K562 (cell line): ENCODE measurements at regions not wholly inside any gene's neighbourhood (a gene's known extent, or its start where the extent isn't known, plus 50 kb on each side); places are given as distances from the start of the nearest gene placed in this dataset.

Experiments used
- ATAC-seq: fragments of 200-7000 bp; cut with Tn5 transposase; 3 replicates; pipeline ENCODE4 v1.9.1; 2020; ENCODE audit warnings: moderate library complexity
- BruUV-seq: library from RNA; stranded (reverse); fragments of 400-500 nt; replicated peaks from 2 replicates; lab custom pipeline; 2021; lab: Mats Ljungman, UMichigan
- CTCF ChIA-PET: fragments of 300-600 bp; formaldehyde crosslinking; extraction: SDS; loops from one replicate; lab custom pipeline; 2021; ENCODE audit warnings: low intra/inter-chr PET ratio; lab: Yijun Ruan, JAX
- POLR2A ChIA-PET: fragments of 300-600, 350-650 bp; sonication (Branson Sonifier 250); formaldehyde crosslinking; extraction: SDS; loops from one replicate; lab custom pipeline; 2021; ENCODE audit warnings: antibody characterized with exemption, inconsistent platforms; lab: Yijun Ruan, JAX
- DNase-seq, 4 experiments: peaks; one replicate each; pipeline versions ENCODE4 v3.0.0 to v3.0.0-alpha.2; 2011 to 2018; ENCODE audit warnings: low spot score in 3 of 4, mixed read lengths in 3 of 4; ENCODE audit errors: extremely low read depth in 1 of 4
- FAIRE-seq: peaks from 2 replicates; lab custom pipeline; 2011; peaks lifted over from hg19 to GRCh38; lab: Jason Lieb, UNC
- H2AFZ ChIP-seq: 2 replicates; pipeline ENCODE4 v1.6.0; 2011; ENCODE audit warnings: low read depth, low read length, control low read depth, inconsistent platforms
- H3K27ac ChIP-seq: fragments of 200-600 bp; 3 replicates; pipeline ENCODE4 v1.8.0; 2011; ENCODE audit warnings: low read depth, mild to moderate bottlenecking, control low read depth, inconsistent platforms, low read length, moderate library complexity, mixed read lengths; ENCODE audit errors: extremely low read depth
- H3K27me3 ChIP-seq, 2 experiments: fragments of 300-600 bp in 1 of 2; 2 replicates in 1 of 2; 3 replicates in 1 of 2; pipeline versions ENCODE4 v1.6.0 to v1.8.0; 2011; ENCODE audit warnings: inconsistent platforms in 2 of 2, low read length in 2 of 2, mild to moderate bottlenecking in 1 of 2, mixed read lengths in 1 of 2, moderate library complexity in 1 of 2; ENCODE audit not compliant: control insufficient read depth in 2 of 2, insufficient read depth in 2 of 2
- H3K36me3 ChIP-seq: fragments of 300-600 bp; 3 replicates; pipeline ENCODE4 v1.8.0; 2011; ENCODE audit warnings: mild to moderate bottlenecking, low read length, inconsistent platforms; ENCODE audit not compliant: control insufficient read depth, insufficient read depth
- H3K4me1 ChIP-seq, 2 experiments: fragments of 200-600 bp in 1 of 2; replicated peaks in 1 of 2; 2 replicates in 1 of 2; 3 replicates in 1 of 2; pipeline versions ENCODE4 v1.5.1 to v1.8.0; 2011; ENCODE audit warnings: inconsistent platforms in 2 of 2, low read length in 2 of 2, mild to moderate bottlenecking in 1 of 2, mixed read lengths in 1 of 2, moderate library complexity in 1 of 2; ENCODE audit not compliant: control insufficient read depth in 2 of 2, insufficient read depth in 2 of 2
- H3K4me2 ChIP-seq: 2 replicates; pipeline ENCODE4 v1.6.1; 2011; ENCODE audit warnings: low read length, control low read depth, inconsistent platforms, mixed read lengths; ENCODE audit not compliant: insufficient read depth
- H3K4me3 ChIP-seq: fragments of 200-600 bp; sonication (generic), shearing (Covaris generic); 2 replicates; pipeline ENCODE4 v1.5.1; 2016; ENCODE audit warnings: control low read depth, inconsistent platforms
- H3K79me2 ChIP-seq: fragments of 200-600 bp; 3 replicates; pipeline ENCODE4 v1.8.0; 2011; ENCODE audit warnings: low read length, inconsistent platforms; ENCODE audit not compliant: control insufficient read depth, insufficient read depth
- H3K9ac ChIP-seq, 2 experiments: 2 replicates each; pipeline versions ENCODE4 v1.6.0 to v1.6.1; 2011; ENCODE audit warnings: low read depth in 2 of 2, low read length in 2 of 2, control low read depth in 1 of 2, inconsistent platforms in 1 of 2, mild to moderate bottlenecking in 1 of 2, mixed read lengths in 1 of 2; ENCODE audit not compliant: insufficient read depth in 1 of 2
- H3K9me1 ChIP-seq: one replicate; pipeline ENCODE4 v1.6.0; 2011; ENCODE audit warnings: inconsistent platforms, mild to moderate bottlenecking, low read length, moderate library complexity; ENCODE audit not compliant: control insufficient read depth, insufficient read depth
- H3K9me3 ChIP-seq: replicated peaks from 2 replicates; pipeline ENCODE4 v1.5.1; 2011; ENCODE audit warnings: low read depth, low read length, inconsistent platforms; ENCODE audit not compliant: control insufficient read depth, insufficient read depth
- H4K20me1 ChIP-seq: replicated peaks from 2 replicates; pipeline ENCODE4 v1.6.1; 2011; ENCODE audit warnings: low read length, inconsistent platforms, mixed read lengths; ENCODE audit not compliant: control insufficient read depth, insufficient read depth
- ARID3B ChIP-seq: fragments of 250-450 bp; sonication (Bioruptor Pico); IDR thresholded peaks from 2 replicates; pipeline ENCODE4 v1.4.0; 2020; ENCODE audit warnings: borderline replicate concordance
- CBX3 ChIP-seq, 2 experiments: IDR thresholded peaks; 1 replicate in 1 of 2; 2 replicates in 1 of 2; pipeline ENCODE4 v1.6.1; 2012; ENCODE audit warnings: inconsistent platforms in 2 of 2, low read length in 2 of 2, borderline replicate concordance in 1 of 2, control low read depth in 1 of 2
- TRIM24 ChIP-seq, 2 experiments: fragments of 450-650 bp; IDR thresholded peaks; 2 replicates each; pipeline ENCODE4 v1.6.1; 2016
- TRIM28 ChIP-seq: fragments of 450-650 bp; IDR thresholded peaks from 2 replicates; pipeline ENCODE4 v1.6.1; 2017
- ZFP36 ChIP-seq: fragments of 150-350 bp; IDR thresholded peaks from 2 replicates; pipeline ENCODE4 v1.6.1; 2018; ENCODE audit warnings: low read length, low read depth; ENCODE audit not compliant: partially characterized antibody
- ZNF280B ChIP-seq: fragments of 250-450 bp; sonication (Bioruptor Pico); IDR thresholded peaks from 2 replicates; pipeline ENCODE4 v1.5.1; 2021; ENCODE audit warnings: mild to moderate bottlenecking
- WGBS: fragments of 100-300 bp; shearing (Covaris generic); methylation state at CpG from one replicate; pipeline ENCODE4 v1.1.6; 2016; ENCODE audit warnings: low coverage, mixed read lengths; ENCODE audit not compliant: insufficient coverage; ENCODE audit errors: missing lambda C conversion rate; 5-methylcytosine and 5-hydroxymethylcytosine counted together
- in situ Hi-C: fragments of 300-500 bp; cut with MboI; formaldehyde crosslinking; loops from 4 replicates; pipeline ENCODE4 v1.15.0; 2018; ENCODE audit warnings: inconsistent platforms, mixed read lengths
- intact Hi-C: fragments of 100-400 bp; cut with micrococcal nuclease; formaldehyde crosslinking; loops from 2 replicates; pipeline ENCODE4 v1.14.2; 2022

GRCh38 chr1:166721145-166721544 is 118.1 kb upstream of the POGK start:
- CTCF ChIA-PET: no interaction called here
- H2AFZ ChIP-seq: no peak overlapping the region

More at GRCh38 chr1:166721145-166721544, 118.1 kb upstream of the POGK start:
- DNase-seq: peak in 1 of 4 experiments; percentile 37
- H3K9ac ChIP-seq: no peak overlapping the region
- intact Hi-C loops: no loop called here
- POLR2A ChIA-PET: no interaction called here
- peaks cover 5% of the 10 kb centered on the region; the same call in 1 of the 2 replicates for H3K9me3 ChIP-seq
- H3K27ac ChIP-seq: no peak overlapping the region
- BruUV-seq: no TSS peak
- H3K4me2 ChIP-seq: no peak overlapping the region
- FAIRE-seq: no peak
- 30% methylated on average over 2 of the region's 2 CpGs for WGBS
- ATAC-seq: no peak
- H3K36me3 ChIP-seq: no peaks in the 10 kb centered on the region
- TF ChIP-seq CBX3 (IDR thresholded peaks at IDR 0.05; ENCODE audit: borderline replicate concordance in 1 of 2, low read length in 2 of 2) (0 out of 3 replicates have a peak, but pooled peaks of 1 of the 2 experiments have one; percentile 34), ZNF280B (peak; percentile 69; the same call in 1 of the 2 replicates), ARID3B (CRISPR knock-in tag) (no peak), TRIM24 (IDR thresholded peaks at IDR 0.05) (no peak), ZFP36 (peak; percentile 86), TRIM28 (0 out of 2 replicates have a peak, but pooled peaks have one; percentile 25)
- no peaks in the 10 kb centered on the region for H3K9me1 ChIP-seq
- in situ Hi-C loops: no loop called here
- H3K79me2 ChIP-seq: no peaks in the 10 kb centered on the region
- H3K4me1 ChIP-seq: peaks cover 0 to 2% of the 10 kb centered on the region in 2 experiments; a peak in 1 of 5 replicates
- no peak overlapping the region for H3K4me3 ChIP-seq
- no peaks in the 10 kb centered on the region for H4K20me1 ChIP-seq
- no peaks in the 10 kb centered on the region for H3K27me3 ChIP-seq
